Umbilical cord (tissue), 1 donor: ENCODE measurements at regions not wholly inside any gene's neighbourhood (a gene's known extent, or its start where the extent isn't known, plus 50 kb on each side); places are given as distances from the start of the nearest gene placed in this dataset.

Experiments
- DNase-seq: peaks from one replicate; pipeline ENCODE4 v3.0.0-alpha.2; 2015; ENCODE audit warnings: low spot score

- DNase-seq = no peak
Measured at GRCh38 chr17:13086142-13086769, 68.4 kb upstream of the ELAC2 start.

- DNase-seq = no peak
Measured at GRCh38 chr17:13085578-13085977, 67.8 kb upstream of the ELAC2 start.

GRCh38 chr17:13084420-13084819, 66.6 kb upstream of the ELAC2 start:
- DNase-seq = no peak

- DNase-seq = peak; percentile 30
Measured at GRCh38 chr17:13078591-13079385, 61.0 kb upstream of the ELAC2 start.

- no peak for DNase-seq
Measured at GRCh38 chr17:13076905-13077304, 59.1 kb upstream of the ELAC2 start.

GRCh38 chr17:13074026-13074425, 56.2 kb upstream of the ELAC2 start:
- peak; percentile 23 for DNase-seq

GRCh38 chr17:13073018-13073417, 55.2 kb upstream of the ELAC2 start:
- no peak for DNase-seq

- DNase-seq = no peak
Measured at GRCh38 chr17:13070732-13071131, 52.9 kb upstream of the ELAC2 start.

- no peak for DNase-seq
Measured at GRCh38 chr17:13067629-13068303, 49.9 kb upstream of the ELAC2 start.
